ENCODE measurements at regions not wholly inside any gene's neighbourhood (a gene's known extent, or its start where the extent isn't known, plus 50 kb on each side); places are given as distances from the start of the nearest gene placed in this dataset.

DNA sequence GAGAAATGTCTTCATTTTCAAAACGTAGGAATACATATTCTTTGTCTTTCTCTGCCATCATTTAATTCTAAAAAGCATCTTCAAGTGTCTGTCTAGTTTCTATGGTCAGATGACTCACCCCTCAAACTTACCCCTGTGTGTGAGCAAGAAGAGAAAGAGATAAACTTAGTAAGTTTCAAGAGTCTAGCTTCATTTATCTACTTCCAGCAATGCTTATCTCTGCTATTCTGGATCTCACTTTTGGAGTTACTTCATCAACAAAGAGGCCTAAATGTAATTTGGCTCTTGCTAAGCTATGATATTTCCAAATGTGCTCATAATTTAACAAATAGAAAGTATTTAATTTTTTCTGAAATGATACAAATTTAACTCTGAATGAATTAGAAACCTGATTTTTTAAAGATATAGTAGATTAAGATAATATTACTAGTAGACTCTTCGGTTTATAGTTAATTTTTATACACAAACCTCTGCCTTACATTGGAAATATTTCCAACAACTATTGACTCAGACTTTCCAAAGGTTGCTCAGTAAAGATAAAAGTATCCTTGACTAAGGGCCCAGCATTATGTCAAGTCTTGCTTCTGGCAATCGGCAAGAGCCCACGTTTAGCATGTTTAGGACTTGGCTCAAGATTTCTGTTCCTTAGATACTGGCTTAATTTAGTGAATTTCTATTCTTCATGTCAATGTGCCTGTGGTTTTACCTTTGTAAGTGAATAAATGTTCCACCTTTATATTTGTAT is 1511.0 kb upstream of the SLC10A2 start:
- TF ChIP-seq, protein P1, sequence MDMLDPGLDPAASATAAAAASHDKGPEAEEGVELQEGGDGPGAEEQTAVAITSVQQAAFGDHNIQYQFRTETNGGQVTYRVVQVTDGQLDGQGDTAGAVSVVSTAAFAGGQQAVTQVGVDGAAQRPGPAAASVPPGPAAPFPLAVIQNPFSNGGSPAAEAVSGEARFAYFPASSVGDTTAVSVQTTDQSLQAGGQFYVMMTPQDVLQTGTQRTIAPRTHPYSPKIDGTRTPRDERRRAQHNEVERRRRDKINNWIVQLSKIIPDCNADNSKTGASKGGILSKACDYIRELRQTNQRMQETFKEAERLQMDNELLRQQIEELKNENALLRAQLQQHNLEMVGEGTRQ (IDR thresholded peaks at IDR 0.05; ENCODE audit: low read length) = no peak
- TF ChIP-seq EZH2 (IDR thresholded peaks at IDR 0.05; ENCODE audit: low read depth, low read length, severe bottlenecking) = no peak
- TF ChIP-seq RNF2 (IDR thresholded peaks at IDR 0.05; ENCODE audit: borderline replicate concordance, low read depth, low read length, missing control alignments, poor library complexity, severe bottlenecking) = no peak
- TF ChIP-seq NANOG (IDR thresholded peaks at IDR 0.05; ENCODE audit: insufficient read depth, low read depth, low read length, poor library complexity, severe bottlenecking) = no peak
- no peak for TF ChIP-seq RXRA (IDR thresholded peaks at IDR 0.05; ENCODE audit: insufficient read depth, low read depth, low read length)
- TF ChIP-seq, protein P2, sequence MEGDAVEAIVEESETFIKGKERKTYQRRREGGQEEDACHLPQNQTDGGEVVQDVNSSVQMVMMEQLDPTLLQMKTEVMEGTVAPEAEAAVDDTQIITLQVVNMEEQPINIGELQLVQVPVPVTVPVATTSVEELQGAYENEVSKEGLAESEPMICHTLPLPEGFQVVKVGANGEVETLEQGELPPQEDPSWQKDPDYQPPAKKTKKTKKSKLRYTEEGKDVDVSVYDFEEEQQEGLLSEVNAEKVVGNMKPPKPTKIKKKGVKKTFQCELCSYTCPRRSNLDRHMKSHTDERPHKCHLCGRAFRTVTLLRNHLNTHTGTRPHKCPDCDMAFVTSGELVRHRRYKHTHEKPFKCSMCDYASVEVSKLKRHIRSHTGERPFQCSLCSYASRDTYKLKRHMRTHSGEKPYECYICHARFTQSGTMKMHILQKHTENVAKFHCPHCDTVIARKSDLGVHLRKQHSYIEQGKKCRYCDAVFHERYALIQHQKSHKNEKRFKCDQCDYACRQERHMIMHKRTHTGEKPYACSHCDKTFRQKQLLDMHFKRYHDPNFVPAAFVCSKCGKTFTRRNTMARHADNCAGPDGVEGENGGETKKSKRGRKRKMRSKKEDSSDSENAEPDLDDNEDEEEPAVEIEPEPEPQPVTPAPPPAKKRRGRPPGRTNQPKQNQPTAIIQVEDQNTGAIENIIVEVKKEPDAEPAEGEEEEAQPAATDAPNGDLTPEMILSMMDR (IDR thresholded peaks at IDR 0.05; ENCODE audit: control extremely low read depth in 1 of 3, insufficient read depth in 1 of 3, low read depth in 1 of 3, low read length in 3 of 3) = no peak
- TF ChIP-seq ZNF274 (IDR thresholded peaks at IDR 0.05; ENCODE audit: borderline replicate concordance, extremely low read depth, low read length) = no peak
- TF ChIP-seq CBX8 (IDR thresholded peaks at IDR 0.05; ENCODE audit: borderline replicate concordance, low read depth, low read length) = no peak
- TF ChIP-seq TAF7 (optimal IDR thresholded peaks at IDR 0.05; ENCODE audit: borderline replicate concordance, low read depth, low read length) = no peak
- TF ChIP-seq PHF8 (conservative IDR thresholded peaks at IDR 0.05; ENCODE audit: low read depth, low read length) = no peak
- no peak for TF ChIP-seq GABPA (IDR thresholded peaks at IDR 0.05; ENCODE audit: borderline replicate concordance, insufficient read depth, low read length)
- no peak for TF ChIP-seq CEBPB (IDR thresholded peaks at IDR 0.05; ENCODE audit: low read depth, low read length)
- no peak for TF ChIP-seq POLR2A (IDR thresholded peaks at IDR 0.05; ENCODE audit: control extremely low read depth in 1 of 2, low read depth in 2 of 2, low read length in 2 of 2)
